ENCODE measurements at regions not wholly inside any gene's neighbourhood (a gene's known extent, or its start where the extent isn't known, plus 50 kb on each side); places are given as distances from the start of the nearest gene placed in this dataset.

- no CpG with 5 or more reads among the region's 1 CpG for WGBS (ENCODE audit: insufficient coverage)
- Histone ChIP-seq H3K9ac (ENCODE audit: low read length) (no peak overlapping the region), H3K27me3 (replicated peaks in 1 of 4; ENCODE audit: control extremely low read depth in 1 of 4, control insufficient read depth in 3 of 4, insufficient read depth in 4 of 4, low read length in 3 of 4) (peaks cover 0 to 11% (median 0%) of the 10 kb centered on the region in 4 experiments), H2AFZ (ENCODE audit: insufficient read depth, low read depth, low read length, poor library complexity, severe bottlenecking) (no peak overlapping the region), H3K9me3 (ENCODE audit: control extremely low read depth in 1 of 3, control insufficient read depth in 2 of 3, insufficient read depth in 1 of 3, low read length in 2 of 3) (no peaks in the 10 kb centered on the region), H3K4me1 (ENCODE audit: control insufficient read depth in 2 of 2, insufficient read depth in 2 of 2, low read length in 2 of 2) (no peaks in the 10 kb centered on the region), H3K4me3 (ENCODE audit: control extremely low read depth in 1 of 5, extremely low read depth in 1 of 5, insufficient read depth in 1 of 5, low read depth in 2 of 5, low read length in 4 of 5) (no peak overlapping the region), H3K4me2 (replicated peaks; ENCODE audit: low read depth, low read length, poor library complexity, severe bottlenecking) (no peak overlapping the region), H3K27ac (ENCODE audit: low read length in 2 of 2) (no peak overlapping the region), H3K79me2 (ENCODE audit: control insufficient read depth, insufficient read depth, low read length) (no peaks in the 10 kb centered on the region), H3K36me3 (replicated peaks in 1 of 2; ENCODE audit: control extremely low read depth in 1 of 2, control insufficient read depth in 1 of 2, extremely low read depth in 1 of 2, insufficient read depth in 2 of 2, low read length in 1 of 2) (no peaks in the 10 kb centered on the region), H4K20me1 (ENCODE audit: control insufficient read depth, insufficient read depth, low read length, poor library complexity, severe bottlenecking) (no peaks in the 10 kb centered on the region)
- CTCF ChIA-PET = no interaction called here
- H3K9me3 Mint-ChIP-seq (ENCODE audit: insufficient read depth) = no peaks in the 10 kb centered on the region
- ATAC-seq (ENCODE audit: low read depth) (no peak), DNase-seq (no peak)
- H3K27ac Mint-ChIP-seq = no peak overlapping the region
- POLR2A ChIA-PET = no interaction called here
- no peaks in the 10 kb centered on the region for H3K4me1 Mint-ChIP-seq
- no peak overlapping the region for H3K4me3 Mint-ChIP-seq
- H3K27me3 Mint-ChIP-seq = peaks cover 35% of the 10 kb centered on the region
- intact Hi-C loops (cut with micrococcal nuclease) = no loop called here
- no peak for TF ChIP-seq EZH2 (IDR thresholded peaks at IDR 0.05; ENCODE audit: borderline replicate concordance, insufficient read depth, low read depth, low read length, poor library complexity, severe bottlenecking)
- TF ChIP-seq CTCF (IDR thresholded peaks at IDR 0.05) = no peak
Observed at GRCh38 chr15:57884936-57885335, 178.4 kb downstream of the POLR2M start.

GRCh38 chr15:57885435-57885834 is 178.9 kb downstream of the POLR2M start:
- Histone ChIP-seq H3K79me2 (ENCODE audit: control insufficient read depth, insufficient read depth, low read length) (no peaks in the 10 kb centered on the region), H3K4me2 (replicated peaks; ENCODE audit: low read depth, low read length, poor library complexity, severe bottlenecking) (no peak overlapping the region), H4K20me1 (ENCODE audit: control insufficient read depth, insufficient read depth, low read length, poor library complexity, severe bottlenecking) (no peaks in the 10 kb centered on the region), H3K4me3 (ENCODE audit: control extremely low read depth in 1 of 5, extremely low read depth in 1 of 5, insufficient read depth in 1 of 5, low read depth in 2 of 5, low read length in 4 of 5) (no peak overlapping the region), H3K27me3 (replicated peaks in 1 of 4; ENCODE audit: control extremely low read depth in 1 of 4, control insufficient read depth in 3 of 4, insufficient read depth in 4 of 4, low read length in 3 of 4) (peaks cover 0 to 11% (median 0%) of the 10 kb centered on the region in 4 experiments), H3K9me3 (ENCODE audit: control extremely low read depth in 1 of 3, control insufficient read depth in 2 of 3, insufficient read depth in 1 of 3, low read length in 2 of 3) (no peaks in the 10 kb centered on the region), H3K4me1 (ENCODE audit: control insufficient read depth in 2 of 2, insufficient read depth in 2 of 2, low read length in 2 of 2) (no peaks in the 10 kb centered on the region), H2AFZ (ENCODE audit: insufficient read depth, low read depth, low read length, poor library complexity, severe bottlenecking) (no peak overlapping the region), H3K36me3 (replicated peaks in 1 of 2; ENCODE audit: control extremely low read depth in 1 of 2, control insufficient read depth in 1 of 2, extremely low read depth in 1 of 2, insufficient read depth in 2 of 2, low read length in 1 of 2) (no peaks in the 10 kb centered on the region), H3K27ac (ENCODE audit: low read length in 2 of 2) (no peak overlapping the region), H3K9ac (ENCODE audit: low read length) (no peak overlapping the region)
- 96% methylated on average over 5 of the region's 5 CpGs for WGBS (ENCODE audit: insufficient coverage)
- ATAC-seq (ENCODE audit: low read depth) = no peak
- intact Hi-C loops (cut with micrococcal nuclease) = no loop called here
- H3K4me1 Mint-ChIP-seq = no peaks in the 10 kb centered on the region
- ChIA-PET CTCF (no interaction called here), POLR2A (no interaction called here)
- no peak for TF ChIP-seq CTCF (IDR thresholded peaks at IDR 0.05)
- no peak for TF ChIP-seq EZH2 (IDR thresholded peaks at IDR 0.05; ENCODE audit: borderline replicate concordance, insufficient read depth, low read depth, low read length, poor library complexity, severe bottlenecking)
- no peak overlapping the region for H3K27ac Mint-ChIP-seq
- DNase-seq = no peak
- H3K27me3 Mint-ChIP-seq = peaks cover 35% of the 10 kb centered on the region
- no peak overlapping the region for H3K4me3 Mint-ChIP-seq
- H3K9me3 Mint-ChIP-seq (ENCODE audit: insufficient read depth) = no peaks in the 10 kb centered on the region
